Ishikawa (cell line): ENCODE measurements at regions not wholly inside any gene's neighbourhood (a gene's known extent, or its start where the extent isn't known, plus 50 kb on each side); places are given as distances from the start of the nearest gene placed in this dataset.

Experiments used
- CEBPB ChIP-seq: IDR thresholded peaks from 2 replicates; pipeline ENCODE4 v1.6.1; 2012
- CREB1 ChIP-seq: IDR thresholded peaks from 2 replicates; pipeline ENCODE4 v1.6.1; 2012; ENCODE audit warnings: low read depth
- EGR1 ChIP-seq: IDR thresholded peaks from 2 replicates; pipeline ENCODE4 v1.6.1; 2012
- EP300 ChIP-seq: IDR thresholded peaks from 2 replicates; pipeline ENCODE4 v1.6.1; 2012; ENCODE audit warnings: borderline replicate concordance
- FOXM1 ChIP-seq: IDR thresholded peaks from 2 replicates; pipeline ENCODE4 v1.6.1; 2012; ENCODE audit warnings: low read depth, borderline replicate concordance
- MAX ChIP-seq: IDR thresholded peaks from 2 replicates; pipeline ENCODE4 v1.6.1; 2012
- NFIC ChIP-seq: IDR thresholded peaks from 2 replicates; pipeline ENCODE4 v1.6.1; 2012
- RAD21 ChIP-seq: IDR thresholded peaks from 2 replicates; pipeline ENCODE4 v1.6.1; 2012; ENCODE audit warnings: low read depth
- REST ChIP-seq: IDR thresholded peaks from 2 replicates; pipeline ENCODE4 v1.6.1; 2012; ENCODE audit warnings: low read depth, mild to moderate bottlenecking
- TAF1 ChIP-seq: IDR thresholded peaks from 2 replicates; pipeline ENCODE4 v1.6.1; 2012; ENCODE audit warnings: low read depth, mild to moderate bottlenecking
- TCF12 ChIP-seq: IDR thresholded peaks from 2 replicates; pipeline ENCODE4 v1.6.1; 2012; ENCODE audit warnings: low read depth
- TEAD4 ChIP-seq: IDR thresholded peaks from 2 replicates; pipeline ENCODE4 v1.6.1; 2012
- USF1 ChIP-seq: IDR thresholded peaks from 2 replicates; pipeline ENCODE4 v1.6.1; 2012
- YY1 ChIP-seq: IDR thresholded peaks from 2 replicates; pipeline ENCODE4 v1.6.1; 2012; ENCODE audit warnings: low read depth
- ZBTB7A ChIP-seq: IDR thresholded peaks from 2 replicates; pipeline ENCODE4 v1.6.1; 2012; ENCODE audit warnings: low read depth

GRCh38 chr16:74100395-74101326 lies 196.0 kb upstream of the PSMD7 start:
- no peak for TF ChIP-seq CEBPB
- TF ChIP-seq CREB1, result no peak
- TF ChIP-seq MAX, result no peak
- TF ChIP-seq YY1, result no peak
- TF ChIP-seq USF1, result no peak
- TF ChIP-seq REST, result no peak

GRCh38 chr16:74099530-74099929 lies 197.1 kb upstream of the PSMD7 start:
- TF ChIP-seq CEBPB (no peak), ZBTB7A (no peak)

GRCh38 chr16:74094962-74095361 lies 201.7 kb upstream of the PSMD7 start:
- no peak for TF ChIP-seq NFIC
- TF ChIP-seq ZBTB7A, result no peak
- TF ChIP-seq USF1, result no peak
- no peak for TF ChIP-seq TEAD4
- TF ChIP-seq RAD21, result no peak
- no peak for TF ChIP-seq YY1
- no peak for TF ChIP-seq CREB1
- no peak for TF ChIP-seq TAF1
- no peak for TF ChIP-seq EGR1

GRCh38 chr16:74094514-74094913 lies 202.1 kb upstream of the PSMD7 start:
- TF ChIP-seq EGR1 (no peak), USF1 (no peak), MAX (no peak), RAD21 (no peak), CEBPB (no peak), FOXM1 (no peak), NFIC (no peak), YY1 (no peak), TEAD4 (no peak), REST (no peak), CREB1 (no peak), ZBTB7A (no peak), EP300 (no peak), TAF1 (no peak), TCF12 (no peak)

- TF ChIP-seq ZBTB7A, result no peak
- TF ChIP-seq EP300, result no peak
Observed at GRCh38 chr16:74092336-74092735, 204.3 kb upstream of the PSMD7 start.

GRCh38 chr16:74090871-74091270 lies 205.7 kb upstream of the PSMD7 start:
- TF ChIP-seq REST, result no peak
- TF ChIP-seq CEBPB, result no peak
